ENCODE measurements at regions not wholly inside any gene's neighbourhood (a gene's known extent, or its start where the extent isn't known, plus 50 kb on each side); places are given as distances from the start of the nearest gene placed in this dataset.

DNA sequence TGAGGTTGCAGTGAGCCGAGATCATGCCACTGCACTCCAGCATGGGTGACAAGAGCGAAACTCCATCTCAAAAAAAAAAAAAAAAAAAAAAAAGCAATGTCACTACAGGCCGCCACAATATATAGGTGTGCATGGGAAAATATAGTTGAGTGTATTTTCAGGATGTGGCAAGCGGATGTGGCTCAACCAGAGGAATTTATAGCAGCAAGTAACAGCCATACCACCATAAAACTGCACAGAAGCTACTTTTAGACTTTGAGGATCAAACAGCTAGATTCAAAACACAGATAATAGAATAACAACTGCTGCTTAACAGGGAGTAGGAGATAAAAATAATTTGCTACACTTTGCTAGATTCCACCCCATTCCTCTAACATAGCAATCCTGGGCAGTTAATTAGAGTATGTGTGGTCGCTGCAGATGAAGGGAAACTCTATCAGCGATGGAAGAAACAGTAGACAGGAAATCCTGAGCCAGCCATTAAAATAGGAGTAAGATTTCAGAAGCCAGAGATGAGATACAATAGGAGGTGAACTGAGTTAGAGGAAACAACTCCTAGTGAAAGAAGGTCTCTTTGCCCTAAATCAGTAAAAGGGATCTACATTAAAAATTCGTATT is 318.7 kb upstream of the STT3B start:
- Histone ChIP-seq H2BK12ac (ENCODE audit: insufficient read length, low read depth, low read length) (no peak overlapping the region), H3K23me2 (ENCODE audit: insufficient read length, low read depth, low read length, poor library complexity, severe bottlenecking) (no peaks in the 10 kb centered on the region), H3K27ac (ENCODE audit: insufficient read length, low read depth, low read length) (no peak overlapping the region), H2BK5ac (ENCODE audit: insufficient read length, low read length) (no peak overlapping the region), H3K23ac (ENCODE audit: insufficient read length, low read depth, low read length) (no peak overlapping the region), H4K5ac (ENCODE audit: insufficient read length, low read depth, low read length) (no peak overlapping the region), H3K79me2 (ENCODE audit: insufficient read depth, low read length) (no peaks in the 10 kb centered on the region), H2AFZ (ENCODE audit: low read length) (no peak overlapping the region), H4K91ac (ENCODE audit: insufficient read length, low read depth, low read length) (no peak overlapping the region), H3K9me3 (ENCODE audit: control insufficient read depth, low read depth, low read length) (no peaks in the 10 kb centered on the region), H2BK120ac (ENCODE audit: low read depth, low read length, poor library complexity, severe bottlenecking) (no peak overlapping the region), H3K79me1 (ENCODE audit: insufficient read depth, low read depth, low read length, poor library complexity, severe bottlenecking) (no peaks in the 10 kb centered on the region), H3K14ac (ENCODE audit: insufficient read depth, low read length) (no peak overlapping the region), H2BK15ac (ENCODE audit: low read depth, low read length) (no peak overlapping the region), H2BK20ac (ENCODE audit: low read depth, low read length, poor library complexity, severe bottlenecking) (no peak overlapping the region), H3K4ac (ENCODE audit: low read depth, low read length) (no peak overlapping the region), H3K9ac (ENCODE audit: extremely low read depth, insufficient read length, low read length) (no peak overlapping the region), H2AK5ac (ENCODE audit: insufficient read length, low read length) (no peak overlapping the region), H3K18ac (ENCODE audit: insufficient read length, low read depth, low read length) (no peak overlapping the region), H4K8ac (replicated peaks; ENCODE audit: insufficient read length, low read depth, low read length) (no peak overlapping the region), H3K56ac (ENCODE audit: insufficient read length, low read depth, low read length) (no peak overlapping the region), H3K27me3 (ENCODE audit: insufficient read depth, low read length) (no peaks in the 10 kb centered on the region), H3K4me1 (ENCODE audit: insufficient read depth, low read length) (no peaks in the 10 kb centered on the region), H3K4me2 (ENCODE audit: insufficient read depth, insufficient read length, low read length) (no peak overlapping the region), H3T11ph (ENCODE audit: low read length) (no peak overlapping the region), H4K20me1 (ENCODE audit: control insufficient read depth, insufficient read depth, insufficient read length) (no peaks in the 10 kb centered on the region)
- TF ChIP-seq, protein P1, sequence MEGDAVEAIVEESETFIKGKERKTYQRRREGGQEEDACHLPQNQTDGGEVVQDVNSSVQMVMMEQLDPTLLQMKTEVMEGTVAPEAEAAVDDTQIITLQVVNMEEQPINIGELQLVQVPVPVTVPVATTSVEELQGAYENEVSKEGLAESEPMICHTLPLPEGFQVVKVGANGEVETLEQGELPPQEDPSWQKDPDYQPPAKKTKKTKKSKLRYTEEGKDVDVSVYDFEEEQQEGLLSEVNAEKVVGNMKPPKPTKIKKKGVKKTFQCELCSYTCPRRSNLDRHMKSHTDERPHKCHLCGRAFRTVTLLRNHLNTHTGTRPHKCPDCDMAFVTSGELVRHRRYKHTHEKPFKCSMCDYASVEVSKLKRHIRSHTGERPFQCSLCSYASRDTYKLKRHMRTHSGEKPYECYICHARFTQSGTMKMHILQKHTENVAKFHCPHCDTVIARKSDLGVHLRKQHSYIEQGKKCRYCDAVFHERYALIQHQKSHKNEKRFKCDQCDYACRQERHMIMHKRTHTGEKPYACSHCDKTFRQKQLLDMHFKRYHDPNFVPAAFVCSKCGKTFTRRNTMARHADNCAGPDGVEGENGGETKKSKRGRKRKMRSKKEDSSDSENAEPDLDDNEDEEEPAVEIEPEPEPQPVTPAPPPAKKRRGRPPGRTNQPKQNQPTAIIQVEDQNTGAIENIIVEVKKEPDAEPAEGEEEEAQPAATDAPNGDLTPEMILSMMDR (conservative IDR thresholded peaks at IDR 0.05) = no peak
- no peaks in the 10 kb centered on the region for H3K27me3 Mint-ChIP-seq (ENCODE audit: low read depth)
- no peak overlapping the region for H3K27ac Mint-ChIP-seq
- no CpG with 5 or more reads among the region's 7 CpGs for WGBS (ENCODE audit: extremely low coverage, insufficient read length, low lambda C conversion rate)
- H3K4me1 Mint-ChIP-seq = no peaks in the 10 kb centered on the region
- no peaks in the 10 kb centered on the region for H3K36me3 Mint-ChIP-seq (ENCODE audit: insufficient read depth in 1 of 3, low read depth in 3 of 3)
- no peak for DNase-seq
- no peaks in the 10 kb centered on the region for H3K9me3 Mint-ChIP-seq
- no peak overlapping the region for H3K4me3 Mint-ChIP-seq
